ENCODE measurements at regions not wholly inside any gene's neighbourhood (a gene's known extent, or its start where the extent isn't known, plus 50 kb on each side); places are given as distances from the start of the nearest gene placed in this dataset.

DNA sequence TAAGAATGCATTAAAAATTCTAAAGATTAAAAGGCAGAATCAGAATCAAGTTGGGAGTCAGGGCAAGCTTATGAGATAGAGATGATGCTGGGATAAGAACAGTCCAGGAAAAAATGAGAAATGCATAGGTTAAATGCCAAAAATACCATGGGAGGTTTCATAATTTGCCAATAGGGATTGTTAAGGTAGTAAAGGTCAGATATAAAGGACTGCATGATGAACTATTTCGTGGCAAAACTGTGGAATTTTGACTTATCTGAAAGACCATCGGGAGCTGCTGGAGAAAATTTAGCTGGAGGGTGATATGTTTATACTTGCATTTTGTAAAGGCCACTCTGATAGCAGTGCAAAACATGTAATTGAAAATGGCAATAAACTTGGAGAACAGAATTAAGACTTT lies 1872.8 kb upstream of the ACO1 start (continued):
- TF ChIP-seq CREB1 (IDR thresholded peaks at IDR 0.05), result no peak
- no peak for TF ChIP-seq CREB1 (CRISPR knock-in tag; IDR thresholded peaks at IDR 0.05)

DNA sequence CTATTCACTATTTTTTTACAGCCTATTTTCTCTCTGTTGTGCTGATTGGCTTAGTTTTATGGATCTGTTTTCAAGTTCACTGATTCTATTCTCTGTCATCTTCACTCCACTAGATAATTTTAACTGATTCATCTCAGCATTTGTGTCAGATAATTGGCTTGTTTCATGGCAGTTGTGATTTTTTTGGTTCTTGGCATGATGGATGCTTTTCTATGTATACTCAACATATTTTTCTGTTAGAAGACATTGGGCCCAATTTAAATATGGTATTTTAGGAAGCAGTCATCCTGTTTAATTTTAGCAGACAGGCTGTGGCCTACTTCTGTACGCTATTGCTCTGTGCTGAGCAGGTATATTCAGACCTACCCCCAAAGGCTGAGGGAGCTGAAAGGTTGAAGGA lies 1865.3 kb upstream of the ACO1 start:
- WGBS (ENCODE audit: low lambda C conversion rate), result 0% methylated on average over 1 of the region's 1 CpG
- Histone ChIP-seq H2AFZ (ENCODE audit: low read length) (no peak overlapping the region), H3K79me2 (ENCODE audit: insufficient read depth, low read length) (no peaks in the 10 kb centered on the region), H3K27me3 (ENCODE audit: control insufficient read depth in 1 of 2, insufficient read depth in 2 of 2, low read length in 2 of 2) (no peaks in the 10 kb centered on the region), H3K27ac (ENCODE audit: extremely low read length, insufficient read depth, low read length) (no peak overlapping the region), H3K9me3 (ENCODE audit: low read length) (no peaks in the 10 kb centered on the region), H3K4me3 (replicated peaks in 1 of 3; ENCODE audit: insufficient read depth in 1 of 3, low read depth in 2 of 3, low read length in 3 of 3) (no peak overlapping the region), H3K4me1 (ENCODE audit: insufficient read depth, low read length) (no peaks in the 10 kb centered on the region), H3K9ac (ENCODE audit: insufficient read depth, low read depth, low read length) (no peak overlapping the region), H4K20me1 (ENCODE audit: insufficient read depth, low read length) (no peaks in the 10 kb centered on the region), H3K36me3 (replicated peaks in 1 of 2; ENCODE audit: control insufficient read depth in 1 of 2, insufficient read depth in 2 of 2, low read length in 2 of 2) (no peaks in the 10 kb centered on the region), H3K4me2 (ENCODE audit: low read depth, low read length) (no peak overlapping the region)
- CTCF ChIA-PET (ENCODE audit: low intra/inter-chr PET ratio, low total read pairs), result no interaction called here
- no peak for FAIRE-seq
- POLR2A ChIA-PET, result no interaction called here
- DNase-seq (ENCODE audit: low spot score), result no peak
- BruUV-seq (replicated peaks), result no TSS peak
- intact Hi-C loops (cut with micrococcal nuclease; ENCODE audit: unreplicated experiment), result no loop called here
- in situ Hi-C loops (cut with HindIII; ENCODE audit: extremely low pct_ligation_motif_present, low pct_unique_long_range_greater_than_20kb), result no loop called here
- no peak for ATAC-seq
- TF ChIP-seq ZNF883 (CRISPR knock-in tag; IDR thresholded peaks at IDR 0.05; ENCODE audit: not compliant biosample characterization) (no peak), ZNF230 (CRISPR knock-in tag; IDR thresholded peaks at IDR 0.05) (no peak), ELF4 (CRISPR knock-in tag; IDR thresholded peaks at IDR 0.05; ENCODE audit: borderline replicate concordance) (no peak), KAT8 (CRISPR knock-in tag; IDR thresholded peaks at IDR 0.05) (no peak), ZNF138 (CRISPR knock-in tag; IDR thresholded peaks at IDR 0.05; ENCODE audit: low read depth) (no peak), ZNF747 (CRISPR knock-in tag; IDR thresholded peaks at IDR 0.05; ENCODE audit: borderline replicate concordance) (no peak)
- TF ChIP-seq, protein P1, sequence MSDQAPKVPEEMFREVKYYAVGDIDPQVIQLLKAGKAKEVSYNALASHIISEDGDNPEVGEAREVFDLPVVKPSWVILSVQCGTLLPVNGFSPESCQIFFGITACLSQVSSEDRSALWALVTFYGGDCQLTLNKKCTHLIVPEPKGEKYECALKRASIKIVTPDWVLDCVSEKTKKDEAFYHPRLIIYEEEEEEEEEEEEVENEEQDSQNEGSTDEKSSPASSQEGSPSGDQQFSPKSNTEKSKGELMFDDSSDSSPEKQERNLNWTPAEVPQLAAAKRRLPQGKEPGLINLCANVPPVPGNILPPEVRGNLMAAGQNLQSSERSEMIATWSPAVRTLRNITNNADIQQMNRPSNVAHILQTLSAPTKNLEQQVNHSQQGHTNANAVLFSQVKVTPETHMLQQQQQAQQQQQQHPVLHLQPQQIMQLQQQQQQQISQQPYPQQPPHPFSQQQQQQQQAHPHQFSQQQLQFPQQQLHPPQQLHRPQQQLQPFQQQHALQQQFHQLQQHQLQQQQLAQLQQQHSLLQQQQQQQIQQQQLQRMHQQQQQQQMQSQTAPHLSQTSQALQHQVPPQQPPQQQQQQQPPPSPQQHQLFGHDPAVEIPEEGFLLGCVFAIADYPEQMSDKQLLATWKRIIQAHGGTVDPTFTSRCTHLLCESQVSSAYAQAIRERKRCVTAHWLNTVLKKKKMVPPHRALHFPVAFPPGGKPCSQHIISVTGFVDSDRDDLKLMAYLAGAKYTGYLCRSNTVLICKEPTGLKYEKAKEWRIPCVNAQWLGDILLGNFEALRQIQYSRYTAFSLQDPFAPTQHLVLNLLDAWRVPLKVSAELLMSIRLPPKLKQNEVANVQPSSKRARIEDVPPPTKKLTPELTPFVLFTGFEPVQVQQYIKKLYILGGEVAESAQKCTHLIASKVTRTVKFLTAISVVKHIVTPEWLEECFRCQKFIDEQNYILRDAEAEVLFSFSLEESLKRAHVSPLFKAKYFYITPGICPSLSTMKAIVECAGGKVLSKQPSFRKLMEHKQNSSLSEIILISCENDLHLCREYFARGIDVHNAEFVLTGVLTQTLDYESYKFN (CRISPR knock-in tag; conservative IDR thresholded peaks at IDR 0.05), result no peak
- TF ChIP-seq, protein P2, sequence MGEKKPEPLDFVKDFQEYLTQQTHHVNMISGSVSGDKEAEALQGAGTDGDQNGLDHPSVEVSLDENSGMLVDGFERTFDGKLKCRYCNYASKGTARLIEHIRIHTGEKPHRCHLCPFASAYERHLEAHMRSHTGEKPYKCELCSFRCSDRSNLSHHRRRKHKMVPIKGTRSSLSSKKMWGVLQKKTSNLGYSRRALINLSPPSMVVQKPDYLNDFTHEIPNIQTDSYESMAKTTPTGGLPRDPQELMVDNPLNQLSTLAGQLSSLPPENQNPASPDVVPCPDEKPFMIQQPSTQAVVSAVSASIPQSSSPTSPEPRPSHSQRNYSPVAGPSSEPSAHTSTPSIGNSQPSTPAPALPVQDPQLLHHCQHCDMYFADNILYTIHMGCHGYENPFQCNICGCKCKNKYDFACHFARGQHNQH (CRISPR knock-in tag; IDR thresholded peaks at IDR 0.05), result no peak
- TF ChIP-seq, protein P3, sequence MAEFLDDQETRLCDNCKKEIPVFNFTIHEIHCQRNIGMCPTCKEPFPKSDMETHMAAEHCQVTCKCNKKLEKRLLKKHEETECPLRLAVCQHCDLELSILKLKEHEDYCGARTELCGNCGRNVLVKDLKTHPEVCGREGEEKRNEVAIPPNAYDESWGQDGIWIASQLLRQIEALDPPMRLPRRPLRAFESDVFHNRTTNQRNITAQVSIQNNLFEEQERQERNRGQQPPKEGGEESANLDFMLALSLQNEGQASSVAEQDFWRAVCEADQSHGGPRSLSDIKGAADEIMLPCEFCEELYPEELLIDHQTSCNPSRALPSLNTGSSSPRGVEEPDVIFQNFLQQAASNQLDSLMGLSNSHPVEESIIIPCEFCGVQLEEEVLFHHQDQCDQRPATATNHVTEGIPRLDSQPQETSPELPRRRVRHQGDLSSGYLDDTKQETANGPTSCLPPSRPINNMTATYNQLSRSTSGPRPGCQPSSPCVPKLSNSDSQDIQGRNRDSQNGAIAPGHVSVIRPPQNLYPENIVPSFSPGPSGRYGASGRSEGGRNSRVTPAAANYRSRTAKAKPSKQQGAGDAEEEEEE (CRISPR knock-in tag; IDR thresholded peaks at IDR 0.05; ENCODE audit: borderline replicate concordance), result no peak
